NCI-H510A treated with DMSO at 0.1 percent for 48 hours (cell line): ENCODE measurements at regions not wholly inside any gene's neighbourhood (a gene's known extent, or its start where the extent isn't known, plus 50 kb on each side); places are given as distances from the start of the nearest gene placed in this dataset.
A peak's percentile ranks its signal among the peaks of the same experiment; 100 is the strongest.
"Not testable (repeated sequence)": the region's sequence is repeated elsewhere in the genome, so short reads cannot be mapped to it uniquely, and the experiment has no call there.

Source experiments
- DNase-seq: peaks from one replicate; lab custom pipeline; 2025; lab: John Stamatoyannopoulos, UW

DNA sequence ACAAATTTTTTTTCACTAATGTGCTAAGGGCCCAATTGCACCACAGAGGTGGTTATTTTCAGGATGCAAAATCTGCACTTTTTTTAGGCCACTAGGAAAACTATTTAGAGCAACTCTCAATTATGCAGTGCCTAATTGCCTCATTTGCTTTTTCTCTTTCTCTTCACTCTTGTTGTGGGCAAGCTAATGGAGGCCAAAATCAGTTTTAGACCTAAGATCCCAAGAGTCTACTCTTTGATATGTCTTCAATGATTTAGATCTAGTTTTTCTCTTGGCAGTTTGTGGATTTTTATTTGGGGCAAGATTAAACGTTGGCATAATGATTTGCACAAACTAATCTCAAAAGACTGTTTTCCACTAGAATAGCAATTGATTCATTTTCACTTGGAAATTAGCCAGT is 1996.9 kb downstream of the LRRC4C start:
- DNase-seq: no peak

DNA sequence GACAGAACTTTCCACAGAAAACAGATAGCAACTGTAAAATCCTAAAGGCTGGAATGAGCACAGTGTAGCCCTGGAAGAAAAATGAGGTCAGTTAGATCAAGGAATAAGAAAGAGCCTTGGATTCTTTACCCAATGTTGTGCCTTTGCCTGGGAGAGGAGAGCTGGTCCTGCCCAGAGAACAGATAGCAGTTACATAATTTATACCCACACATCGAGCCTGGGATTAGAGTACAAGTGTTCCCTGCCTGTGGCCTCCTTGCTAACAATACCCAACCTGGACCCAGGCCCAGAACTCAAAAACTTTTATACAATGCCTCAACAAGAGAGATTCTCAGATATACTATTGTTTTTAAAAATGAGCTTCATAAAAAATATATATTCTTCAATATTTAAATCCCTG is 1998.4 kb downstream of the LRRC4C start:
- DNase-seq: no peak

DNA sequence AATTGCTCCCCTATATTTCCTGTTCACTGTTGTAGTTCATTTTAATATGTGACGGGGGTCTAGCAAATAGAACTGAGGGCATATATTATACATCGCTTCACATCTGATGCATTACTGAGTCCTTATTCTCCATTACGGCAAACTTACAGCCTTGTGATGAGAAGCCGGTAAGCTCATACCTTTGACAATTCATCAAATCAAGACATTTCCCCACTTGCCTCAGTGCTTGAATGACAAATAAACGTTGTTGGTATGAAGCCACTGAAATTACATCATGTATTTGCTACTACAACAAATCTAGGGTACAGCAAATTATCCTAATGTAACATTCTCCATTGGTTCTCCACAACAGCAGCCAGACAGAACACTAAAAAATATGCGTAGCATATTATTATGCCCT is 1999.8 kb downstream of the LRRC4C start:
- DNase-seq: no peak

DNA sequence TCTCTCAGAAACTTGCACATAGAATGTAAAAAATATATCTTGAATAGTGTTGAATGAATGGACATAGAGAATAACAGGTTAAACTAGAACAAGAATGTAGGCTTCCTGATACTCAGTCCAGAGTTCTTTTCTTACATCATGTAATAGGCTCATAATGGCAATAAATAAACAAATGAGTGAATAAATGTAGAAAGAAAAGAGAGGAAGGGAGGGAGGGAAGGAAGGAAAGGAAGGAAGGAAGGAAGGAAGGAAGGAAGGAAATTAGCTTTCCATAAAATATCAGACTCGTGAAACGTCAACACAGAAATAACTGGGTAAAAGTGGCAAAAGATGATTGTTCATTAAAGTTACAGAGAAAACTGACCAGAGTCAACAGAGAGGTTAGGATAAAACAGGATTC is 2001.0 kb downstream of the LRRC4C start:
- DNase-seq: no peak

DNA sequence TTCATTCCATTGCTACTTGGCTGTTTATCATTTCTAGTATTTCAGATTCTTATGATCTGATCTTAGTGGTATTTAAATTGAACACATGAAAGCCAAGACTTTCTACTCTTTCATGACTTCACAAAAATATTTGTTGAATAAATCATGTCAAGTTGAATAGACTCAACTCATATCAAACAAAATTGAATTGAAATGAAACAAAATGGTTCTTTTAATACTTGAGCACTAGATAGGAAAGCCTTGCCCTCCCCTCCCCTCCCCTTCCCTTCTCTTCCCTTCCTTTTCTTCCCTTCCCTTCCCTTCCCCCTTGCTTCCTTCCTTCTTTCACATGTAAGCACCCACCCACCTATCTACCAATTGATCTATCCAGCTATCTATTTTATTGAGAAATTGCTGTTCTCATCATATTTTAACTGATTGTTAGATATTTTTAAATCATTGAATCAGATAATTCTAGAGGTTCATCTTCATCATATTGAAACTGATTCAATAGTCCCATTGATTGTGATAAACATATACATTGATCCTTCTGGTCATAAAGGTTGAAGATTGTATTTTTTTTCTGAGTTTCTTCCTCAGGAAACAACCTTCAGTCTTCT is 2015.9 kb downstream of the LRRC4C start:
- DNase-seq: no peak

GRCh38 chr11:39442177-39442576 is 2017.3 kb downstream of the LRRC4C start:
- DNase-seq: no peak

DNA sequence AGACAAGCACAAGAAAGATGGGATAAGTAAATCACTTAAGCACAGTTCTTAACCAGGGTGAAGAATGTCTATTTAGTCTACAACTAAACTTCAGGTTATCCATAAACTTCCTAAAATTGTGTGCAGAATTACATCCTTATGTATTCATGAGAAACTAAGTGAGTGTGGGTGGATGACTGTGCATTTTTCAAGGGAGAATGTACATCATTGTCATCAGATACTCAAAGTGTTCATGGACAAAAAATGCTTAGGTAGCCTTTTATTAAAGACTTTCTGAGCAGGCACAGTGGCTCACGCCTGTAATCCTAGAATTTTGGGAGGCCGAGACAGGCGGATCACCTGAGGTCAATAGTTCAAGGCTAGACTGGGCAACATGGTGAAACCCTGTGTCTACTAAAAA is 2023.8 kb downstream of the LRRC4C start:
- no peak for DNase-seq

GRCh38 chr11:39434466-39434865 is 2025.0 kb downstream of the LRRC4C start:
- no peak for DNase-seq

DNA sequence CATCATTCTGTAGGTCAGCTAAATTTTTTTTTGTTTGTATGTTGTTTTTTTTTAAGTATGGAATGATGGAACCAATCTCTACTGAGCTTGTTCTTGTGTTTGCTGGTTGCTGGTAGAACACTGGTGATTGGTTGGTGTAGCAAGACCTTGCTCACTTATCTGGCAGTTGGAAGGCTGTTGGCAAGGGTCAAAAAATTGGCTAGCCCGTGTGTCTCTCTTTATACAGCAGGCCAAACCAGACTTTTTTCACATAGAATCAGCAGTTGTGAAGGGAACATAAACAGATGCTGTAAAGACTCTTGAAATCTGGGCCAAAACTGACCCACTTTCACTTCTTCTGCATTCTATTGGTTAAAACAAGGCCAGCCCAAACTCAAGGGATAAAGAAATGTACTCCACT is 2026.5 kb downstream of the LRRC4C start:
- no peak for DNase-seq

GRCh38 chr11:39425226-39425625 is 2034.2 kb downstream of the LRRC4C start:
- DNase-seq: no peak

DNA sequence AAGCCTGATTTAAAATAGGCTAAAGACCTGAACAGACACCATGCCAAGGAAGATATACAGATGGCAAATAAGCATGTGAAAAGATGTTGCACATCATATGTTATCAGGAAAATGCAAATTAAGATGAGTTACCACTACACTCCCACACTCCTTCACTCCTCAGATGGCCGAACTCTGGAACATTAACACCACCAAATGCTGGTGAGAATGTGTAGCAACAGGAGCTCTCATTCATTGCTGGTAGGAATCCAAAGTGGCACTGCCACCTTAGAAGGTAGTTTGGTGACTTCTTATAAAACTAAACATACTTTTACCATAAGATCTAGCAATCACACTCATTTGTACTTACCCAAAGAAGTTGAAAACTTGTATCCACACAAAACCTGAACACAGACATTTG is 2047.3 kb downstream of the LRRC4C start:
- no peak for DNase-seq

- DNase-seq: no peak
These were observed 2073.5 kb downstream of the LRRC4C start for GRCh38 chr11:39385911-39386310.

DNA sequence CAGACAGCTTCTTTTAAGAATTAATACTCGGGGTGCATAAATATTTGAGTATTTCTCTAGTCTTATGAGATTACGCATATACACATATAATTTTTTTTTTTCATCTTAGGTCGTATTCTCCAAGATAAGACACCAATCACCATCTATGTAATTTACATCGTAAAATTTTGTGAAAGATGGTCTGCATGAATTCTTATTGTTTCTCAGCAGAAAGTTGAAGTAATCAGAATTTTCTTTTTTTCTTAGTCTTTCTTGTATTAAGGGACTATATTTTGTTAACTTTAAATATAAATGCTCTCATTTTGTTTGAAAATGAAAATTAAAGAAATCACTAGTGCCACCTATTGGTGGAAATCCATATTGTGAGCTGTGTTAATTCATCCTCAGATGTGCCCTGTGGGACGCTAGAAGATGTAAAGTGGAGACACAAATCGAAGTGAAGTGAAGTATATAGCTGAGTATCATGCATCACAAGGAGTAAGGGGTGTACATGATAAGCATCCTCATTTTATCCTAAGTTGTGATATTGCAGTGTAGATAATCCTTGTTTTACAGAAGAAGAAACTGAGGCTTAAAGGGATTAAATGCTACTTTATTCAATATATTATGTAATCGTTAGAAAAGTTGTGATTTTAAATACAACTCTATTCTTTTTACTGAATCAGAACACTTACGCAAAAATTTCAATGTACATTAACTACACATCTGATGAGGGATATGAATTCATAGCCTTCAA is 2084.3 kb downstream of the LRRC4C start:
- DNase-seq: peak; percentile 8

DNA sequence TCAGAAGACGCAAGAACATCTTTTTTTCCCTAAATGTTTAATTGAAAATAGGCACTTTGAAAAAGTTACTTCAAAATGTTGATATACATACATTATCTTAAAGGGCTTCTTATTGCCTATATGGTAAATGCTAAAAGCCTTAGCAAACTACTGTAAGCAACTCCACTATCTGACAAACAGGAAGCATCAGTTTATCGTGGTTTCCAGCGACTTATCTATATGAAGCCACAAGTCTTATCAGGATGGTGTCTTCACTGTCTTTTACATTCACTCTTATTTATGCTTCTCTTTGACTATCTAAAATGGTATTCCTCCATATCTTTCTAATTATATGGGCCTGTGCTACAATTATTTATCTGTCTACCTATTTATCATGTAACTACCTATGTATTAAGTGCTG is 2091.9 kb downstream of the LRRC4C start:
- no peak for DNase-seq

DNA sequence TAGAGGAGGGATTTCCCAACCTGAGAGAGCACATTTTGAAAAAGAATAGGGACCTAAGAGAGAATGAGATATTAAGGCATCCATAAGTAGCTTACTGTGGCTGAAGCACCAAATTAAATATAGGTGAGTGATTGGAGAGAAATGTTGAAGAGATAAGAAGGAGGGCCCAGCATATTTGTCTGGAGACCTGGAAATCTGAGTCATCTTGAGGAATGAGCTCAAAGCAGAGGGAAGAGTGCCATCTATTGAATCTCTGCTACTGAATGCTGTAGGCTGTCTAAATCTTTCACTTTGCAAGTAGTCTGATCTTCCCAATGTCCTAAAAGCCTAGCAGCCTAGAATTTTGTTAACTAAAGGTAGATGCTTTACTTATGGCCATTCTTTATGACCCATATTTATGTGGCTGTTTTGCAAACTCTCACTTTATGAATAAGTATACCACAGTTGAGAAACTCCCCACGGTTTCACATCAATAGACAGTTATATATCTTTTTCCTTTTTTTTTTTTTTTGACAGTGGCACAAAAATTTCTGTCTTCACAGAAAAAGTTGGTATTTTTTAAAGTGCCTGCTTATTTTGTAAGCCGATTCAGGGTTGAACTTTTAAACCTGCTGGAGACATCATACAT is 2093.5 kb downstream of the LRRC4C start:
- DNase-seq: no peak

DNA sequence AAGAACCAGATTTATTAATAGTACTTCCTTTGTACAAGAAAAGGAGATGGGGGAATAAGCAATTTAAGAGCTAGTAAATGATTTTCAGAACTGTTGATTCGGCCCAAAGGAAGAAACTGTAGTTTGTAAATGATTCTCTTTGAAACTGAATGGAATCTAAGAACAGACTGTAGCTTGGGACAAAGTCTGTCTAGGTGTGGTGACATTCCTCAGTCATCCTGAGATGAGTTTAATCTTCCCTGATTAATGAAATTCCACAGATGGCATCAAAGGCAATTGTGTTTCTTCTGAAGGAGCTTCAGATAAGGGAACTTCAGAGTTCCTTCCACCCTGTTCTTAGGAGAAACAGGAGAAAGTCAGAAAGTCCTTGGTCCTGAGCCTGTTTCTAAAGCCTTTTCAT is 2095.9 kb downstream of the LRRC4C start:
- DNase-seq: no peak

DNA sequence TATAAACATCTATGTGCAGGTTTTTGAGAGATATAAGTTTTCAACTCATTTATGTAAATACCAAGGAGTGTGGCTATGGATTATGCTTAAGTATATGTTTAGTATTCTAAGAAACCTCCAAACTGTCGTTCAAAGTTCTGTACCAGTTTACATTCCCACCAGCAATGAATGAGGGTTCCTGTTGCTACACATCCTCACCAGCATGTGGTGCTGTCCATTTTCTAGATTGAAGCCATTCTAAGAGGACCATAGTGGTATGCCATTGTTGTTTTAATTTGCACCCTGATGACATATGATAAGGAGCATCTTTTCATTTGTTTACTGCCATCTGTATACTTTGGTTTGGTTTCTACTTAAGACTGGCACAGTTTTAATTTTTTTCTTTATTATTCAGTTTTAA is 2097.9 kb downstream of the LRRC4C start:
- no peak for DNase-seq

- DNase-seq: no peak
These were observed 2113.5 kb downstream of the LRRC4C start for GRCh38 chr11:39345834-39346442.

- DNase-seq: no peak
These were observed 2118.0 kb downstream of the LRRC4C start for GRCh38 chr11:39341461-39341860.

GRCh38 chr11:39333006-39333405 is 2126.4 kb downstream of the LRRC4C start:
- not testable (repeated sequence) for DNase-seq

GRCh38 chr11:39327302-39327701 is 2132.2 kb downstream of the LRRC4C start:
- DNase-seq: no peak

DNA sequence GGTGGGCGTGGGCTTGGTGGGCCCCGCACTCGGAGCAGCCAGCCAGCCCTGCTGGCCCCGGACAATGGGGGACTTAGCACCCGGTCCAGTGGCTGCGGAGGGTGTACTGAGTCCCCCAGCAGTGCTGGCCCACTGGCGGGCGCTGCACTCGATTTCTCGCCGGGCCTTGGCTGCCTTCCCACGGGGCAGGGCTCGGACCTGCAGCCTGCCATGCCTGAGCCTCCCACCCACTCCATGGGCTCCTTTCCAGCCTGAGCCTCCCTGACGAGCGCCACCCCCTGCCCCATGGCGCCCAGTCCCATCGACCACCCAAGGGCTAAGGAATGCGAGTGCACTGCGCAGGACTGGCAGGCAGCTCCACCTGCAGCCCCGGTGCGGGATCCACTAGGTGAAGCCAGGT is 2147.6 kb downstream of the LRRC4C start:
- not testable (repeated sequence) for DNase-seq

DNA sequence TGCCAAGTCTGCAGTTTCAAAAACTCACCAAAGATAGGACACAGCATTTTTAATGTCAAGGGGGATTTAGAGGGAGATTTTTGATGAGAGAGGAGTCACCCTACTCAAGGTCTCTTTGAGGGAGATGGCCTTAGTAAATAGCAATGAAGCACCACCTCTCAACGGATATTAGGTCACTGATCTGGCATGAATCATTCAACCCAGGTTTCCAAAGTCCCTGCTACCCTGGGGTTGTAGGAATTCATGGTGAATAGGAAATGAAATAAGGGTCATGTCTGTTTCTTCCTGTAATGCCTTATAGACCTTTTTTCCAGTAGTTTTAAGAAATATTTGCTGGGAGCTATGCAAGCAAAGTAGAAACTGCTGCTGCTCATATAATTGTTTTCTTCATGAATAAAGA is 2154.9 kb downstream of the LRRC4C start:
- DNase-seq: no peak
